Tibial nerve (tissue), 4 donors: ENCODE measurements at regions not wholly inside any gene's neighbourhood (a gene's known extent, or its start where the extent isn't known, plus 50 kb on each side); places are given as distances from the start of the nearest gene placed in this dataset.

Source experiments
- EP300 ChIP-seq, 2 donors: sonication (generic); formaldehyde crosslinking; IDR thresholded peaks; one replicate each; pipeline ENCODE4 v1.6.1; 2017; ENCODE audit warnings: antibody characterized with exemption in 2 of 2, mild to moderate bottlenecking in 1 of 2
- POLR2A ChIP-seq, 2 donors: fragments of 450-650 bp; IDR thresholded peaks; one replicate each; pipeline ENCODE4 v1.6.1; 2017; ENCODE audit warnings: antibody characterized with exemption in 2 of 2, mild to moderate bottlenecking in 2 of 2, moderate library complexity in 2 of 2
- TF ChIP-seq, protein P1 (sequence below), 5 experiments: fragments of 200-600 bp in 3 of 5; fragments of 450-650 bp in 2 of 5; sonication (generic) in 3 of 5; IDR thresholded peaks; one replicate each; pipeline ENCODE4 v1.5.1; 2016 to 2019; ENCODE audit warnings: antibody characterized with exemption in 5 of 5, mild to moderate bottlenecking in 3 of 5, moderate library complexity in 2 of 5

DNA sequence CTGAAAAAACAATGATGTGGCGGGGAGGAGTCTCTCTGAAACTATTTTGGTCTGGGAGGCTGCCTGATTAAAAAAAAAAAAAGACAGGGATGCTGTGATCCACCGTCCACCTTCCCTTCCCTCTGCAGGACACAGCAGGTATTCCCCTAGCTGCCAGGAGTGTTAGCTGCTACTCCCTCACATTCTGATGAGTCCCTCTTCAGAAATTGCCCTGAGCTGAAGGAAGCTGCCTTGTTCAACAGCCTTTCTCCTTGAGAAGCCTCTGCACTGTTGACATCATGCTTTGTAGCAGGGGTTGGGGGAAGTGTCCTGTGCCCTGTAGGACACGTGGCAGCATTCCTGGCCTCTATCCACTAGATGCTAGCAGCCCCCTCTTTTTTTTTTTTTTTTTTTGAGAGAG, 71.7 kb upstream of the ZMYND8 start:
- TF ChIP-seq, protein P1, sequence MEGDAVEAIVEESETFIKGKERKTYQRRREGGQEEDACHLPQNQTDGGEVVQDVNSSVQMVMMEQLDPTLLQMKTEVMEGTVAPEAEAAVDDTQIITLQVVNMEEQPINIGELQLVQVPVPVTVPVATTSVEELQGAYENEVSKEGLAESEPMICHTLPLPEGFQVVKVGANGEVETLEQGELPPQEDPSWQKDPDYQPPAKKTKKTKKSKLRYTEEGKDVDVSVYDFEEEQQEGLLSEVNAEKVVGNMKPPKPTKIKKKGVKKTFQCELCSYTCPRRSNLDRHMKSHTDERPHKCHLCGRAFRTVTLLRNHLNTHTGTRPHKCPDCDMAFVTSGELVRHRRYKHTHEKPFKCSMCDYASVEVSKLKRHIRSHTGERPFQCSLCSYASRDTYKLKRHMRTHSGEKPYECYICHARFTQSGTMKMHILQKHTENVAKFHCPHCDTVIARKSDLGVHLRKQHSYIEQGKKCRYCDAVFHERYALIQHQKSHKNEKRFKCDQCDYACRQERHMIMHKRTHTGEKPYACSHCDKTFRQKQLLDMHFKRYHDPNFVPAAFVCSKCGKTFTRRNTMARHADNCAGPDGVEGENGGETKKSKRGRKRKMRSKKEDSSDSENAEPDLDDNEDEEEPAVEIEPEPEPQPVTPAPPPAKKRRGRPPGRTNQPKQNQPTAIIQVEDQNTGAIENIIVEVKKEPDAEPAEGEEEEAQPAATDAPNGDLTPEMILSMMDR (IDR thresholded peaks at IDR 0.05) = no peak
- TF ChIP-seq POLR2A (IDR thresholded peaks at IDR 0.05) (no peak), EP300 (IDR thresholded peaks at IDR 0.05) (no peak)
